SK-N-SH (cell line): ENCODE measurements at regions not wholly inside any gene's neighbourhood (a gene's known extent, or its start where the extent isn't known, plus 50 kb on each side); places are given as distances from the start of the nearest gene placed in this dataset.

Source experiments
- CTCF ChIA-PET: fragments of 300-600, 350-600 bp; formaldehyde crosslinking; extraction: SDS; loops from one replicate; lab custom pipeline; 2021; lab: Yijun Ruan, JAX
- POLR2A ChIA-PET: fragments of 350-600 bp; sonication (Branson Sonifier 250); formaldehyde crosslinking; extraction: SDS; loops from one replicate; lab custom pipeline; 2020; ENCODE audit warnings: antibody characterized with exemption, inconsistent platforms; lab: Yijun Ruan, JAX
- DNase-seq: peaks from one replicate; pipeline ENCODE4 v3.0.0; 2012
- H2AFZ ChIP-seq: fragments of 200-600 bp; sonication (generic); 2 replicates; pipeline ENCODE4 v1.8.1; 2016; ENCODE audit warnings: antibody characterized with exemption, mild to moderate bottlenecking, low read depth
- H3F3A ChIP-seq: fragments of 200-600 bp; sonication (generic); replicated peaks from 2 replicates; pipeline ENCODE3; 2016; ENCODE audit warnings: antibody characterized with exemption, mild to moderate bottlenecking; ENCODE audit not compliant: insufficient read depth
- H3K27ac ChIP-seq, 2 experiments: fragments of 200-500 bp in 1 of 2; fragments of 200-600 bp in 1 of 2; sonication (Bioruptor generic) in 1 of 2; sonication (generic), shearing (Covaris generic) in 1 of 2; 2 replicates each; pipeline versions ENCODE4 v1.5.1 to v1.6.1; 2014 to 2016; ENCODE audit warnings: low read depth in 2 of 2, inconsistent platforms in 1 of 2, low read length in 1 of 2, mild to moderate bottlenecking in 1 of 2, mixed read lengths in 1 of 2
- H3K27me3 ChIP-seq: fragments of 200-600 bp; sonication (generic), shearing (Covaris generic); 2 replicates; pipeline ENCODE4 v1.6.1; 2016; ENCODE audit warnings: mixed run types; ENCODE audit not compliant: insufficient read depth
- H3K36me3 ChIP-seq, 2 experiments: fragments of 200-500 bp in 1 of 2; fragments of 200-600 bp in 1 of 2; sonication (Bioruptor generic) in 1 of 2; sonication (generic) in 1 of 2; replicated peaks in 1 of 2; 2 replicates each; pipeline versions ENCODE3 to v1.5.1; 2014 to 2016; ENCODE audit warnings: low read length in 1 of 2, mild to moderate bottlenecking in 1 of 2; ENCODE audit not compliant: insufficient read depth in 2 of 2, control insufficient read depth in 1 of 2
- H3K4me1 ChIP-seq, 2 experiments: fragments of 200-500 bp in 1 of 2; fragments of 200-600 bp in 1 of 2; sonication (Bioruptor generic) in 1 of 2; sonication (generic), shearing (Covaris generic) in 1 of 2; 2 replicates each; pipeline versions ENCODE4 v1.5.1 to v1.6.1; 2014 to 2016; ENCODE audit warnings: low read depth in 1 of 2, low read length in 1 of 2, mixed run types in 1 of 2; ENCODE audit not compliant: insufficient read depth in 2 of 2, control insufficient read depth in 1 of 2
- H3K4me2 ChIP-seq: fragments of 200-600 bp; sonication (generic), shearing (Covaris generic); 2 replicates; pipeline ENCODE4 v1.6.1; 2017; ENCODE audit warnings: mixed run types
- H3K4me3 ChIP-seq, 2 experiments: fragments of 200-500 bp in 1 of 2; fragments of 200-600 bp in 1 of 2; sonication (Bioruptor generic) in 1 of 2; sonication (generic), shearing (Covaris generic) in 1 of 2; 2 replicates each; pipeline versions ENCODE4 v1.5.1 to v1.8.1; 2014 to 2016; ENCODE audit warnings: low read depth in 2 of 2, inconsistent platforms in 1 of 2, low read length in 1 of 2, mild to moderate bottlenecking in 1 of 2, mixed read lengths in 1 of 2, moderate library complexity in 1 of 2
- H3K79me2 ChIP-seq: fragments of 200-600 bp; sonication (generic); 2 replicates; pipeline ENCODE4 v1.8.1; 2017; ENCODE audit warnings: mild to moderate bottlenecking; ENCODE audit not compliant: insufficient read depth
- H3K9ac ChIP-seq: fragments of 200-600 bp; sonication (generic); 2 replicates; pipeline ENCODE4 v1.6.1; 2017; ENCODE audit warnings: mixed run types
- H3K9me2 ChIP-seq: fragments of 200-600 bp; sonication (generic); 2 replicates; pipeline ENCODE4 v1.6.1; 2017; ENCODE audit warnings: mixed run types
- H3K9me3 ChIP-seq: fragments of 200-600 bp; sonication (generic); 2 replicates; pipeline ENCODE4 v1.6.1; 2017; ENCODE audit warnings: mixed run types, mild to moderate bottlenecking, moderate library complexity
- H4K20me1 ChIP-seq: fragments of 200-600 bp; sonication (generic); 2 replicates; pipeline ENCODE4 v1.6.1; 2017; ENCODE audit warnings: mild to moderate bottlenecking, mixed run types; ENCODE audit not compliant: insufficient read depth
- CHD2 ChIP-seq: fragments of 150-350 bp; IDR thresholded peaks from 2 replicates; pipeline ENCODE4 v1.6.1; 2018; ENCODE audit warnings: low read length; ENCODE audit not compliant: partially characterized antibody
- CTCF ChIP-seq: fragments of 200-600 bp; sonication (generic); IDR thresholded peaks from 2 replicates; pipeline ENCODE4 v1.6.1; 2017; ENCODE audit warnings: antibody characterized with exemption, mild to moderate bottlenecking, moderate library complexity
- EP300 ChIP-seq, 2 experiments: IDR thresholded peaks; 2 replicates each; pipeline versions ENCODE4 v1.4.0 to v1.6.1; 2012; ENCODE audit warnings: borderline replicate concordance in 1 of 2, low read depth in 1 of 2, low read length in 1 of 2
- EZH2phosphoT487 ChIP-seq: fragments of 200-600 bp; sonication (generic); IDR thresholded peaks from 2 replicates; pipeline ENCODE4 v1.6.1; 2017; ENCODE audit warnings: low read depth, mixed run types, mild to moderate bottlenecking, antibody characterized with exemption, moderate library complexity, borderline replicate concordance
- FOXM1 ChIP-seq: IDR thresholded peaks from 2 replicates; pipeline ENCODE4 v1.4.0; 2012; ENCODE audit warnings: low read depth, mild to moderate bottlenecking
- GABPA ChIP-seq: IDR thresholded peaks from 2 replicates; pipeline ENCODE4 v1.4.0; 2012; ENCODE audit warnings: low read depth, mild to moderate bottlenecking
- MEF2A ChIP-seq: IDR thresholded peaks from 2 replicates; pipeline ENCODE4 v1.4.0; 2012; ENCODE audit warnings: low read depth, borderline replicate concordance
- MXI1 ChIP-seq: IDR thresholded peaks from 2 replicates; pipeline ENCODE4 v1.6.1; 2012; ENCODE audit warnings: mild to moderate bottlenecking, low read depth, low read length, improper control_type of control experiment
- NFIC ChIP-seq: IDR thresholded peaks from 2 replicates; pipeline ENCODE4 v1.4.0; 2012; ENCODE audit warnings: borderline replicate concordance
- NRF1 ChIP-seq: IDR thresholded peaks from 2 replicates; pipeline ENCODE4 v1.6.1; 2012; ENCODE audit warnings: low read depth, mild to moderate bottlenecking, low read length
- PBX3 ChIP-seq: IDR thresholded peaks from 2 replicates; pipeline ENCODE4; 2012
- POLR2AphosphoS5 ChIP-seq: IDR thresholded peaks from 2 replicates; pipeline ENCODE4 v1.6.1; 2012; ENCODE audit warnings: low read depth, low read length
- REST ChIP-seq: IDR thresholded peaks from 2 replicates; pipeline ENCODE4 v1.6.1; 2012; ENCODE audit warnings: mild to moderate bottlenecking, low read depth, low read length, moderate library complexity
- RFX5 ChIP-seq: IDR thresholded peaks from 2 replicates; pipeline ENCODE4 v1.6.1; 2012; ENCODE audit warnings: mild to moderate bottlenecking, improper control_type of control experiment, low read length
- SIN3A ChIP-seq: IDR thresholded peaks from 2 replicates; pipeline ENCODE4 v1.6.1; 2012; ENCODE audit warnings: low read depth, mild to moderate bottlenecking, low read length, moderate library complexity, borderline replicate concordance
- SMC3 ChIP-seq: IDR thresholded peaks from 2 replicates; pipeline ENCODE4 v1.6.1; 2012; ENCODE audit warnings: low read depth, low read length, improper control_type of control experiment
- TCF12 ChIP-seq: IDR thresholded peaks from 2 replicates; pipeline ENCODE4 v1.4.0; 2012
- TEAD4 ChIP-seq: IDR thresholded peaks from 2 replicates; pipeline ENCODE4 v1.4.0; 2012; ENCODE audit warnings: mild to moderate bottlenecking, borderline replicate concordance; ENCODE audit not compliant: insufficient read depth
- USF1 ChIP-seq: IDR thresholded peaks from 2 replicates; pipeline ENCODE4 v1.4.0; 2012; ENCODE audit warnings: low read depth, borderline replicate concordance
- USF2 ChIP-seq: fragments of 150-350 bp; IDR thresholded peaks from 2 replicates; pipeline ENCODE4 v1.6.1; 2017; ENCODE audit warnings: antibody characterized with exemption, low read length, low read depth, borderline replicate concordance
- YY1 ChIP-seq: IDR thresholded peaks from 2 replicates; pipeline ENCODE4 v1.4.0; 2012; ENCODE audit warnings: low read depth, mild to moderate bottlenecking
- WGBS: methylation state at CpG from one replicate; pipeline ENCODE4 v1.1.6; 2017; ENCODE audit warnings: low lambda C conversion rate; 5-methylcytosine and 5-hydroxymethylcytosine counted together

GRCh38 chr4:44046491-44046890 is 402.1 kb downstream of the KCTD8 start:
- CTCF ChIA-PET = no interaction called here
- Histone ChIP-seq H3F3A (no peaks in the 10 kb centered on the region), H3K4me3 (no peak overlapping the region), H3K4me2 (no peak overlapping the region), H4K20me1 (no peaks in the 10 kb centered on the region), H3K9ac (no peak overlapping the region), H3K79me2 (no peaks in the 10 kb centered on the region), H3K4me1 (no peaks in the 10 kb centered on the region), H3K27ac (no peak overlapping the region), H2AFZ (no peak overlapping the region), H3K9me2 (no peaks in the 10 kb centered on the region), H3K9me3 (no peaks in the 10 kb centered on the region), H3K36me3 (no peaks in the 10 kb centered on the region), H3K27me3 (no peaks in the 10 kb centered on the region)
- POLR2A ChIA-PET = no interaction called here
- TF ChIP-seq RFX5 (no peak), EP300 (IDR thresholded peaks at IDR 0.05; ENCODE audit: borderline replicate concordance in 1 of 2, low read depth in 1 of 2, low read length in 1 of 2) (no peak), EZH2phosphoT487 (no peak)
- no peak for DNase-seq
- 5% methylated on average over 4 of the region's 4 CpGs for WGBS

GRCh38 chr4:44056721-44057151 is 391.9 kb downstream of the KCTD8 start:
- POLR2A ChIA-PET = no interaction called here
- 1% methylated on average over 6 of the region's 6 CpGs for WGBS
- Histone ChIP-seq H3F3A (no peaks in the 10 kb centered on the region), H3K4me2 (no peak overlapping the region), H3K4me1 (peaks cover 0 to 6% of the 10 kb centered on the region in 2 experiments; a peak in 2 of 4 replicates), H3K9me3 (no peaks in the 10 kb centered on the region), H2AFZ (no peak overlapping the region), H3K79me2 (no peaks in the 10 kb centered on the region), H3K27me3 (no peaks in the 10 kb centered on the region), H3K36me3 (no peaks in the 10 kb centered on the region), H3K4me3 (no peak overlapping the region), H4K20me1 (no peaks in the 10 kb centered on the region), H3K9ac (no peak overlapping the region), H3K27ac (no peak overlapping the region), H3K9me2 (no peaks in the 10 kb centered on the region)
- CTCF ChIA-PET = no interaction called here
- peak; percentile 30 for DNase-seq
- TF ChIP-seq POLR2AphosphoS5 (no peak), YY1 (no peak), PBX3 (no peak), CHD2 (peak; percentile 51), MEF2A (no peak), USF2 (no peak), TEAD4 (no peak), FOXM1 (no peak), CTCF (no peak), SMC3 (no peak), EP300 (IDR thresholded peaks at IDR 0.05; ENCODE audit: borderline replicate concordance in 1 of 2, low read depth in 1 of 2, low read length in 1 of 2) (peak in 1 of 2 experiments; percentile 93; a peak in 2 of 4 replicates), RFX5 (no peak), REST (no peak), MXI1 (no peak; the same call in 1 of the 2 replicates), GABPA (no peak), USF1 (no peak), NRF1 (no peak), TCF12 (no peak), NFIC (no peak), SIN3A (no peak)
